ENCODE measurements at regions not wholly inside any gene's neighbourhood (a gene's known extent, or its start where the extent isn't known, plus 50 kb on each side); places are given as distances from the start of the nearest gene placed in this dataset.

DNA sequence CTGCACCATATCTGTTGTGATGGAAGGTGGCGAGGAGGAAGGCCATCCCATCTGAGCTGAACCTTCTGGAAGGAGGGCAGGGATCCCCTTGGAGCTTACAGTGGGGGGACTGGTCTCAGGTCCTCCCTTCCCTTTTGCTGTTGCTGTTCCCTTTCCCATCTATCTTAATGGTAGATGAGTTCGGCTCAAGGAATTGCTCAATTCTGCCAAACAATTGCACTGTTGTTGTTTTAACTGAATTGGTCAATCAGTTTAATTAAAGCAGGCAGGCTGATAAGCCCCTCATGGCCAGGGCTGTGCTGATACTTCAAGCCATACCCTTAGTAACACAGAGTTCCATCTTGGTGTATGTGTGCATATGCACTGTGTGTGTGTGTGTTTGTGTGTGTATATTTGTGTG is 220.4 kb upstream of the FOXF1 start:
- CTCF ChIA-PET = no interaction called here

DNA sequence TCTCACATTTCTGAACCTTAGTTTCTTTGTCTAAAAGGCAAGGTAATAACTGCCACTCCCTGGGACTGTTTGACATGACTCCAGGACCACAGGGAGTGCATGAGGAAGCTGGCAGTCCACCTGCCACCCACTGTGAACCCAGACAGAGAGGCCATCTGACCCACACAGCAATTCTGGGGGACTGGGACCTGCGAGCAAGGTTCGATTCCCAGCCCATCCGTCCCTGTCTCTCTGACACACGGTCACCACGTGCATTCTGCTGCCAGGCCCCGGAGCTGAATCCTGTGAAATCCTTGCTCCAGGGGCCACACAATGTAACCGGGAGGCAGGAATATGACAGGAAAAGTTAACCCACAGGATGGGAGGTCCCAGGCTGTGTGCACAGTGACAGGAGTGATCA is 218.8 kb upstream of the FOXF1 start:
- no peak overlapping the region for H3K27ac ChIP-seq (ENCODE audit: insufficient read depth in 1 of 2, low read depth in 1 of 2, low read length in 2 of 2, poor library complexity in 1 of 2, severe bottlenecking in 2 of 2)
- ChIA-PET POLR2A (no interaction called here), CTCF (no interaction called here)
- no peaks in the 10 kb centered on the region for H3K36me3 ChIP-seq (ENCODE audit: control insufficient read depth in 4 of 4, insufficient read depth in 4 of 4, low read length in 3 of 4)
- DNase-seq = no peak
- H3K4me3 ChIP-seq (ENCODE audit: control insufficient read depth in 1 of 7, extremely low read depth in 1 of 7, insufficient read depth in 4 of 7, low read depth in 2 of 7, low read length in 6 of 7) = no peak overlapping the region
- no peaks in the 10 kb centered on the region for H3K4me1 ChIP-seq (ENCODE audit: control extremely low read depth in 1 of 4, control insufficient read depth in 4 of 4, insufficient read depth in 4 of 4, low read length in 3 of 4)
- H3K27me3 ChIP-seq (replicated peaks in 2 of 5; ENCODE audit: control insufficient read depth in 4 of 5, insufficient read depth in 5 of 5, low read length in 4 of 5) = peaks cover 18 to 99% (median 56%) of the 10 kb centered on the region in 5 experiments
- 70% methylated on average over 7 of the region's 7 CpGs for WGBS (ENCODE audit: insufficient coverage)
- H3K9me3 ChIP-seq (ENCODE audit: control extremely low read depth in 1 of 5, control insufficient read depth in 4 of 5, insufficient read depth in 2 of 5, low read depth in 1 of 5, low read length in 4 of 5) = peaks cover 0 to 3% (median 0%) of the 10 kb centered on the region in 5 experiments

More for the DNA sequence above, 220.4 kb upstream of the FOXF1 start:
- Histone ChIP-seq H3K9me3 (ENCODE audit: control extremely low read depth in 1 of 5, control insufficient read depth in 4 of 5, insufficient read depth in 2 of 5, low read depth in 1 of 5, low read length in 4 of 5) (peaks cover 0 to 3% (median 0%) of the 10 kb centered on the region in 5 experiments), H3K4me1 (ENCODE audit: control extremely low read depth in 1 of 4, control insufficient read depth in 4 of 4, insufficient read depth in 4 of 4, low read length in 3 of 4) (no peaks in the 10 kb centered on the region), H3K27ac (ENCODE audit: insufficient read depth in 1 of 2, low read depth in 1 of 2, low read length in 2 of 2, poor library complexity in 1 of 2, severe bottlenecking in 2 of 2) (no peak overlapping the region), H3K36me3 (ENCODE audit: control insufficient read depth in 4 of 4, insufficient read depth in 4 of 4, low read length in 3 of 4) (no peaks in the 10 kb centered on the region), H3K4me3 (ENCODE audit: control insufficient read depth in 1 of 7, extremely low read depth in 1 of 7, insufficient read depth in 4 of 7, low read depth in 2 of 7, low read length in 6 of 7) (no peak overlapping the region), H3K27me3 (replicated peaks in 2 of 5; ENCODE audit: control insufficient read depth in 4 of 5, insufficient read depth in 5 of 5, low read length in 4 of 5) (peaks cover 18 to 99% (median 53%) of the 10 kb centered on the region in 5 experiments)
- DNase-seq = no peak
- WGBS (ENCODE audit: insufficient coverage) = 100% methylated on average over 1 of the region's 2 CpGs
- POLR2A ChIA-PET = no interaction called here

GRCh38 chr16:86292171-86292775 is 218.1 kb upstream of the FOXF1 start:
- peaks cover 18 to 99% (median 59%) of the 10 kb centered on the region in 5 experiments for H3K27me3 ChIP-seq (replicated peaks in 2 of 5; ENCODE audit: control insufficient read depth in 4 of 5, insufficient read depth in 5 of 5, low read length in 4 of 5)
- H3K27ac ChIP-seq (ENCODE audit: insufficient read depth in 1 of 2, low read depth in 1 of 2, low read length in 2 of 2, poor library complexity in 1 of 2, severe bottlenecking in 2 of 2) = no peak overlapping the region
- no peaks in the 10 kb centered on the region for H3K36me3 ChIP-seq (ENCODE audit: control insufficient read depth in 4 of 4, insufficient read depth in 4 of 4, low read length in 3 of 4)
- H3K4me3 ChIP-seq (ENCODE audit: control insufficient read depth in 1 of 7, extremely low read depth in 1 of 7, insufficient read depth in 4 of 7, low read depth in 2 of 7, low read length in 6 of 7) = no peak overlapping the region
- 82% methylated on average over 12 of the region's 16 CpGs for WGBS (ENCODE audit: insufficient coverage)
- peaks cover 0 to 8% (median 0%) of the 10 kb centered on the region in 5 experiments for H3K9me3 ChIP-seq (ENCODE audit: control extremely low read depth in 1 of 5, control insufficient read depth in 4 of 5, insufficient read depth in 2 of 5, low read depth in 1 of 5, low read length in 4 of 5)
- ChIA-PET CTCF (no interaction called here), POLR2A (interaction anchor here (0.6 kb wide), 1 partner anchor 17 kb away, joined by 3 read pairs; no protein-coding TSS in a partner anchor)
- no peak for DNase-seq
- H3K4me1 ChIP-seq (ENCODE audit: control extremely low read depth in 1 of 4, control insufficient read depth in 4 of 4, insufficient read depth in 4 of 4, low read length in 3 of 4) = no peaks in the 10 kb centered on the region

GRCh38 chr16:86292942-86293341 is 217.4 kb upstream of the FOXF1 start:
- H3K27ac ChIP-seq (ENCODE audit: insufficient read depth in 1 of 2, low read depth in 1 of 2, low read length in 2 of 2, poor library complexity in 1 of 2, severe bottlenecking in 2 of 2) = no peak overlapping the region
- ChIA-PET CTCF (interaction anchor here (1.1 kb wide), 1 partner anchor 8 kb away, joined by 3 read pairs; no protein-coding TSS in a partner anchor), POLR2A (no interaction called here)
- no peak overlapping the region for H3K4me3 ChIP-seq (ENCODE audit: control insufficient read depth in 1 of 7, extremely low read depth in 1 of 7, insufficient read depth in 4 of 7, low read depth in 2 of 7, low read length in 6 of 7)
- WGBS (ENCODE audit: insufficient coverage) = 69% methylated on average over 3 of the region's 8 CpGs
- DNase-seq = no peak
- no peaks in the 10 kb centered on the region for H3K4me1 ChIP-seq (ENCODE audit: control extremely low read depth in 1 of 4, control insufficient read depth in 4 of 4, insufficient read depth in 4 of 4, low read length in 3 of 4)
- peaks cover 0 to 8% (median 0%) of the 10 kb centered on the region in 5 experiments for H3K9me3 ChIP-seq (ENCODE audit: control extremely low read depth in 1 of 5, control insufficient read depth in 4 of 5, insufficient read depth in 2 of 5, low read depth in 1 of 5, low read length in 4 of 5)
- no peaks in the 10 kb centered on the region for H3K36me3 ChIP-seq (ENCODE audit: control insufficient read depth in 4 of 4, insufficient read depth in 4 of 4, low read length in 3 of 4)
- peaks cover 15 to 99% (median 58%) of the 10 kb centered on the region in 5 experiments for H3K27me3 ChIP-seq (replicated peaks in 2 of 5; ENCODE audit: control insufficient read depth in 4 of 5, insufficient read depth in 5 of 5, low read length in 4 of 5)

- Histone ChIP-seq H3K4me1 (ENCODE audit: control extremely low read depth in 1 of 4, control insufficient read depth in 4 of 4, insufficient read depth in 4 of 4, low read length in 3 of 4) (no peaks in the 10 kb centered on the region), H3K27me3 (replicated peaks in 2 of 5; ENCODE audit: control insufficient read depth in 4 of 5, insufficient read depth in 5 of 5, low read length in 4 of 5) (peaks cover 6 to 99% (median 58%) of the 10 kb centered on the region in 5 experiments), H3K27ac (ENCODE audit: insufficient read depth in 1 of 2, low read depth in 1 of 2, low read length in 2 of 2, poor library complexity in 1 of 2, severe bottlenecking in 2 of 2) (no peak overlapping the region), H3K36me3 (ENCODE audit: control insufficient read depth in 4 of 4, insufficient read depth in 4 of 4, low read length in 3 of 4) (no peaks in the 10 kb centered on the region), H3K4me3 (ENCODE audit: control insufficient read depth in 1 of 7, extremely low read depth in 1 of 7, insufficient read depth in 4 of 7, low read depth in 2 of 7, low read length in 6 of 7) (no peak overlapping the region), H3K9me3 (ENCODE audit: control extremely low read depth in 1 of 5, control insufficient read depth in 4 of 5, insufficient read depth in 2 of 5, low read depth in 1 of 5, low read length in 4 of 5) (peaks cover 0 to 5% (median 0%) of the 10 kb centered on the region in 5 experiments)
- ChIA-PET POLR2A (no interaction called here), CTCF (interaction anchor here (1.1 kb wide), 1 partner anchor 9 kb away, joined by 3 read pairs; no protein-coding TSS in a partner anchor)
- 97% methylated on average over 8 of the region's 16 CpGs for WGBS (ENCODE audit: insufficient coverage)
- DNase-seq = no peak
These were observed 216.4 kb upstream of the FOXF1 start for GRCh38 chr16:86293906-86294305.

DNA sequence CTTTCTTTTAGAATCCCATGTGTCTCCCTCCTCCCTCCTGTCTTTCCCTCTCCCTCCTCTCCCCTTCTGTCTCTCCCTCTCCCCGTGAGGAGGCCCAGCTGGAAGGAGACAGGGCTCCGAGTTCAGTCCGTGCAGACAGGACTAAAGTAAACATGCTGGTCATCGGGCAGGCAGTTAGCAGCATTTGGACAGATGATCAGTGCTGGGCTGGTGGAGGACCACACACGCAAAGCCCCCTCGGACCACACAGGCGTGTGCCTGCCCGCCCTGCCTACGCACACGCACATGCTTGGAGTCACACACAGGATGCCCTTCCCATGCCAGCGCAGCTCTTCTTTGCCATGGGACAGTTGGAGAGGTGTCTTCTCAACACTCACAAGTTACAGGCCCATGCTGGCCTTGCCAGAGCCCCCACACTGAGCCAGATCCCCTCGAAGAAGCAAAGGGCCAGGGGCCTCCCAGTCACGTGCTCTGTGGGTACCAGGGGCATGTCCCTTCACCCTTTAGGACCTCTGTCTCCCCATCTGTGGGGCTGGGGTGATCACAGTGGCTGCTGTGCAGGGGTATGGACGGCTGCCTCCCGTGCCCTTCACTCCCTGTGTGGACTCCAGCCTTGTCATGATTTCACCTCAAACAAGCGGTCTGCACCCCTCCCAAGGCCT is 215.7 kb upstream of the FOXF1 start:
- peaks cover 7 to 99% (median 52%) of the 10 kb centered on the region in 5 experiments for H3K27me3 ChIP-seq (replicated peaks in 2 of 5; ENCODE audit: control insufficient read depth in 4 of 5, insufficient read depth in 5 of 5, low read length in 4 of 5)
- no peak overlapping the region for H3K4me3 ChIP-seq (ENCODE audit: control insufficient read depth in 1 of 7, extremely low read depth in 1 of 7, insufficient read depth in 4 of 7, low read depth in 2 of 7, low read length in 6 of 7)
- no peaks in the 10 kb centered on the region for H3K4me1 ChIP-seq (ENCODE audit: control extremely low read depth in 1 of 4, control insufficient read depth in 4 of 4, insufficient read depth in 4 of 4, low read length in 3 of 4)
- H3K27ac ChIP-seq (ENCODE audit: insufficient read depth in 1 of 2, low read depth in 1 of 2, low read length in 2 of 2, poor library complexity in 1 of 2, severe bottlenecking in 2 of 2) = no peak overlapping the region
- no peak for DNase-seq
- H3K9me3 ChIP-seq (ENCODE audit: control extremely low read depth in 1 of 5, control insufficient read depth in 4 of 5, insufficient read depth in 2 of 5, low read depth in 1 of 5, low read length in 4 of 5) = peaks cover 0 to 5% (median 0%) of the 10 kb centered on the region in 5 experiments
- H3K36me3 ChIP-seq (ENCODE audit: control insufficient read depth in 4 of 4, insufficient read depth in 4 of 4, low read length in 3 of 4) = no peaks in the 10 kb centered on the region
- ChIA-PET POLR2A (no interaction called here), CTCF (no interaction called here)
- 75% methylated on average over 13 of the region's 16 CpGs for WGBS (ENCODE audit: insufficient coverage)

DNA sequence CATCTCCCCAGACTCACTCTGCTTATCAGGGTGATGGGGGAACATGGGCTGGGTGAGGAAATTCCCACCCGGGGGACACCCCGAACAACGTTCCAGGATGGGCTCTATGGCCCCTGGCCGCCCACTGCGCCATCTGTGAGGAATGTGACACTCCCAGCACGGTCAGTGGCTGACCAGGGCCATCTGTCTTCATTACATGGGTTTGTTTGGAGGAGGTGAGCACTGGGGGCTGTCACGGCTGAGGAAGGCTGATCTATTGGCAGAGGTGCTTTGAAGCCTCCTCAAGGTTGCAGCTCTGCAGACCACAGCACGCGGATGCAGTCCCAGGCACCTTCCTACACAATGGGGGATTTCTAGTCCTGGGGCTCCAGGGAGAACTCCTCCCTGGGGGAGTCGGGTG is 214.1 kb upstream of the FOXF1 start:
- Histone ChIP-seq H3K9me3 (ENCODE audit: control extremely low read depth in 1 of 5, control insufficient read depth in 4 of 5, insufficient read depth in 2 of 5, low read depth in 1 of 5, low read length in 4 of 5) (peaks cover 0 to 5% (median 0%) of the 10 kb centered on the region in 5 experiments), H3K4me3 (ENCODE audit: control insufficient read depth in 1 of 7, extremely low read depth in 1 of 7, insufficient read depth in 4 of 7, low read depth in 2 of 7, low read length in 6 of 7) (no peak overlapping the region), H3K4me1 (ENCODE audit: control extremely low read depth in 1 of 4, control insufficient read depth in 4 of 4, insufficient read depth in 4 of 4, low read length in 3 of 4) (peaks cover 0 to 7% (median 6%) of the 10 kb centered on the region in 4 experiments), H3K27me3 (replicated peaks in 2 of 5; ENCODE audit: control insufficient read depth in 4 of 5, insufficient read depth in 5 of 5, low read length in 4 of 5) (peaks cover 3 to 96% (median 45%) of the 10 kb centered on the region in 5 experiments), H3K36me3 (ENCODE audit: control insufficient read depth in 4 of 4, insufficient read depth in 4 of 4, low read length in 3 of 4) (no peaks in the 10 kb centered on the region), H3K27ac (ENCODE audit: insufficient read depth in 1 of 2, low read depth in 1 of 2, low read length in 2 of 2, poor library complexity in 1 of 2, severe bottlenecking in 2 of 2) (no peak overlapping the region)
- ChIA-PET CTCF (no interaction called here), POLR2A (no interaction called here)
- no peak for DNase-seq
- WGBS (ENCODE audit: insufficient coverage) = 40% methylated on average over 10 of the region's 10 CpGs
